ENCODE measurements at regions not wholly inside any gene's neighbourhood (a gene's known extent, or its start where the extent isn't known, plus 50 kb on each side); places are given as distances from the start of the nearest gene placed in this dataset.

DNA sequence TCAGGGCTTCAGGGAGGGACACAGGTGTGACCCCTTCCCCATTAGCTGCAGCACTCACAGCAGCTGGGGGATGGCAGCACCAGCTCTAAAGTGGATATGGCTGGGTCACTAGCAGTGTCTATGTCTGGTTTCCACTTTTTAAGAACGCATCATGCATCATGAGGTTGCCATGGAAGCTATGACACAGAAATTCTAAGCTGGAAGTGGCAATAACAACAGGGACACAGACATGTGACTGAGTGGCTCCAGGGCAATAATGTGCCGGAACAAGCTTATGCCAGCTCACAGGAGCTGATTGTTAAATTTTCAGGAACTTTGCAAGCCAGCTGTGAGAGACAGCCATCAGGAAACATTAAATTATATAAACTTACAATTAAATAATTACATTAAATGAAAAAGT is 51.2 kb upstream of the NFASC start:
- Mint-ChIP-seq H3K27me3 (ENCODE audit: low read depth) (peaks cover 23% of the 10 kb centered on the region), H3K9me3 (no peaks in the 10 kb centered on the region), H3K4me3 (no peak overlapping the region), H3K36me3 (ENCODE audit: insufficient read depth) (no peaks in the 10 kb centered on the region), H3K4me1 (ENCODE audit: low read depth) (no peaks in the 10 kb centered on the region)
- ATAC-seq (no peak), DNase-seq (no peak)

Data from activated T-cell treated with anti-CD3 and anti-CD28 coated beads, Interleukin-2, amount 50 U/mL, for 4 hours (primary cell).